Retinal pigment epithelial cell (primary cell): ENCODE measurements at regions not wholly inside any gene's neighbourhood (a gene's known extent, or its start where the extent isn't known, plus 50 kb on each side); places are given as distances from the start of the nearest gene placed in this dataset.
"Not testable (repeated sequence)": the region's sequence is repeated elsewhere in the genome, so short reads cannot be mapped to it uniquely, and the experiment has no call there.

Experiments used
- DNase-seq: peaks from one replicate; pipeline ENCODE4 v3.0.0-alpha.2; 2010; ENCODE audit warnings: low read depth
- H3K4me3 ChIP-seq: 2 replicates; pipeline ENCODE4 v1.5.1; 2011; ENCODE audit warnings: mild to moderate bottlenecking, low read length, control low read depth, moderate library complexity
- TF ChIP-seq, protein P1 (sequence below): conservative IDR thresholded peaks from 2 replicates; pipeline ENCODE4 v1.5.1; 2011; ENCODE audit warnings: low read depth, low read length, control low read depth, inconsistent platforms

DNA sequence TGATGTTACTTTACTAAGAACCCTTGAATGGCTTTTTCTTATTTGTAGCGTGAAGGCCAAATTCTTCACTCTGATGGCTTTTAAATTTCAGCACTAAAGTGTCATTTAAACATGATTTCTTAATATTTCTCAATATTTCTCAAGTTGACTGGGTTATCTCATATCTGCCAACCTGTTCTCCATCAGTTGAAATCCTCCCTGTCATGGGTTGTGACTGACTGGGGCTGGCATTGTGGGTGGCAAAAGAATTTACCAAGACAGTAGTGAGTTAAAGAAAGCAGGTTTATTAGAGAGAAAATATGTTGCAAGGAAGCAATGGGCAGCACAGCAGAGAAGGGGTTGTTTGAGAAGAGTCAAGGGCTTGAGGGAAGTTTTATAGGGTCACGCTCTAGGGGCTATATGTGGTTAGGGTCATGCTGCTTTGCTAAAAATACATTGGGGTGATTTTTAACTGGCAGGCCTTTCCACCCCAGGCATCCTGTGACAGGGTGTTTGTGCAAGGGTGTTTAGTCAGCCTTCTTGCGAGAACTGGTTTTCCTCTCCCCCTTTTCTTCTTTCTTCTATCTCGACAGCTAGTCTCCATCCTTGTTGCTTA is 232.8 kb upstream of the SEL1L start:
- no peak for DNase-seq
- TF ChIP-seq, protein P1, sequence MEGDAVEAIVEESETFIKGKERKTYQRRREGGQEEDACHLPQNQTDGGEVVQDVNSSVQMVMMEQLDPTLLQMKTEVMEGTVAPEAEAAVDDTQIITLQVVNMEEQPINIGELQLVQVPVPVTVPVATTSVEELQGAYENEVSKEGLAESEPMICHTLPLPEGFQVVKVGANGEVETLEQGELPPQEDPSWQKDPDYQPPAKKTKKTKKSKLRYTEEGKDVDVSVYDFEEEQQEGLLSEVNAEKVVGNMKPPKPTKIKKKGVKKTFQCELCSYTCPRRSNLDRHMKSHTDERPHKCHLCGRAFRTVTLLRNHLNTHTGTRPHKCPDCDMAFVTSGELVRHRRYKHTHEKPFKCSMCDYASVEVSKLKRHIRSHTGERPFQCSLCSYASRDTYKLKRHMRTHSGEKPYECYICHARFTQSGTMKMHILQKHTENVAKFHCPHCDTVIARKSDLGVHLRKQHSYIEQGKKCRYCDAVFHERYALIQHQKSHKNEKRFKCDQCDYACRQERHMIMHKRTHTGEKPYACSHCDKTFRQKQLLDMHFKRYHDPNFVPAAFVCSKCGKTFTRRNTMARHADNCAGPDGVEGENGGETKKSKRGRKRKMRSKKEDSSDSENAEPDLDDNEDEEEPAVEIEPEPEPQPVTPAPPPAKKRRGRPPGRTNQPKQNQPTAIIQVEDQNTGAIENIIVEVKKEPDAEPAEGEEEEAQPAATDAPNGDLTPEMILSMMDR, result no peak
- H3K4me3 ChIP-seq, result no peak overlapping the region

DNA sequence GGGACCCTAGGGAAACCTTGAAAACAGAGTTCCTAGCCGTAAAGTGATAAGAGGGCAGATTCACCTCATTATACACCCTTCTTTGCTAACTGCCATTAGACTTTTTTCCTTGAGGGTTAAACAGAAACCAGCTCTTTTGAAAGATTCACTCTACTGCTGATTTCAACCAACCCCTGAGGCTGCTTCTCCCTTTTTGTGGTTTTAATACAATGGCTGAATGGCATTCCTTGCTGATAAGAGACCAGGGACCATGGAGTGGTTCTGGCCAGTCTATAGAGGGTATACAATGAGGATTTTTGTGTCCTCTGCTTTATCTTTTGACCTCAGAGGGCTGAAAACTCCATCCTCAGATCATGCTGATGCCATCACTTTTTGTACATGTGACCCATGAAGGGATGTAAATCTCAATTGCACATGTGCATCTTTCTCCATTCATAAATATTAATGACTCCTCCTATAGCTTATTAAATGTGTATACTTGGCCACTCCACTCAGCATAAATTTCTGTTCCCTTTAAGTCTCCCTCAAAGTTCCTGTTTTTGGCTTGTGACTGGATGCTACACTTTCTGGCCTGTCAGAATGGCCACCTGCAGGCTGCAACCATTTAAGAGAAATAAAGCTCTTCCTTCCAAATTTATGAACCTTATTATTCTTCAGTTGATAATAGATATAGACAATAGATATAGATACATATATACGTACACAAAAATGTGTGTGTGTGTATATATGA is 233.8 kb upstream of the SEL1L start:
- TF ChIP-seq, protein P1, result no peak
- no peak for DNase-seq
- H3K4me3 ChIP-seq, result no peak overlapping the region

DNA sequence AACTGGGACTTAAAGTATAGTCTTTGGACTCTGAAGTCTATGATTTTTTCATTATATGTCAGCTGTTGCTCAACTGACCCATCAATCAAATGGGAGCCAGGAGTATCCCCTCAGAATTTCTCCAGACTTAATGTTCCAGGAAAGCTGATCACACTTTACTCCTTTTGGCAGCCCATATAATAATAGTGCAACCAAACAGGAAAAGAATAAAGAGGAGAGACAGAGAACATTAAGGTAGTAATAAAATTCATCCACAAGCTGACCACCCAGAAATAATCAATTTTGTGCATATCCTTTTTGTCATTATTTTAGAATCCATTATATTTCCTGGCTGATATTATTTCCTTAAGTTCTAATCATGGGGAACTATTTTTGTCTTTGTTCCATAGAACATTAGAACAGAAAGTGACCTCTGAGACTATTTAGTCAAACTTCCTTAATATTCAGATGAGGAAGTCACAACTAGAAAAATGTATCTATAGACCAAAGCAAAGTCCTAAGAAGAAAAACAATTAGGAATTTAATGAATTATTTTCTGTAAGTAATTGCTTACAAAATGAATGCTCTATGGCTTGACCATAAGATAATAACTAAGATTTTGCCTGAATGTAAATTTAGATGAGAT is 238.1 kb upstream of the SEL1L start:
- H3K4me3 ChIP-seq, result no peak overlapping the region
- TF ChIP-seq, protein P1, result no peak
- DNase-seq, result no peak

DNA sequence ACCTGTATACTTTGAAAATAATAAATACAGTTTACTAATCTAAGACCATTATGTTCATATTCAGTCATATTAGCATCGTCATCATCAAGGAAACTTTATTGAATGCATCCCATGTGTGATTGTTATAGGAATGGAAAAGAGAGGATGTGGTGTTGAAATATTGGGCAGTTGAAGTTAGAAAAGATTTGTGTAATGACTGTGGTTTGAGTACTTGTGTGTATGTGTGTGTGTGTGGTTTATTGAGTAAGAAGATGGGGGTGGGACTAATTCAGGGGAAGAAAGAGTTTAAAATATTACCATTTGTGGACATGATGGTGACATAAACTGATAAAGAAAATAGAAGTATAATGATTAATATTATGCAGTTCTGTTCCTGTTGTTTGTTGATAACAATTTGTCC is 238.7 kb upstream of the SEL1L start:
- H3K4me3 ChIP-seq, result no peak overlapping the region
- DNase-seq, result no peak
- TF ChIP-seq, protein P1, result no peak

DNA sequence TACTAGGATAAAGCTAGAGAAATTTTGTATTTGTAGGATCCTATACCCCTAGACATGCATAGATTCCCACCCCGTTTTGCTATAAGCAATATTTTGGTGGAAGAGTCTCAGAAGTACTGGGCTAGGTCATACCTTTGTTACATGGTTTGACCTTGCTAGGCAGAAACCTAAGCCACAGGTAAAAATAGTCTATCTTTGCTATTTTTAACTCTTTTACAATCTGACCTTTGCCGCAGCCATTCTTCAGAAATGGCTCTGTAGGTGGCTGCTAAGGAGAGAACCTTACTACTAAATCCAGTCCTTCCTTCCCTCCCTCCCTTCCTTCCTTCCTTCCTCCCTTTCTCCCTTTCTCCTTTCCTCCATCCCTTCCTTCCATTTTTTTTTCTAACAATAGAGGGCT is 242.9 kb upstream of the SEL1L start:
- DNase-seq, result no peak
- TF ChIP-seq, protein P1, result no peak
- H3K4me3 ChIP-seq, result no peak overlapping the region

DNA sequence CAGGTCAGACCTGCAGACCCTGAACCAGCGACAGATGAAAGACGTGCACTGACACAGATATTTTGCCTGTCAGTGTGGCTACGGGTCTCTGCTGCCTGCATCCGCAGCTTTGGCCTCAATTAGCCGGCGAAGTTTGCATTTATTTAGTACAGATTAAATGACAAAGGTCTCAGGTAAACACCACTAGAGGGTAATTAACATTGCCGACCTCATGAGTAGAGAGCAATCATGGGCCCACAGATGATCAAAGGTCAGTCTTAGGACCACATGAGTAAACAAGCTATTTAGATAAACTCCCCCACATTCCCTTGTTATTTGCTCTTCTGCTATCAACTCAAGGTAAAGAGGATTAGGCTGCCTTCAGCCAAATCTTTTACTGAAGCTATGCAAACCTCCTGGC is 248.1 kb upstream of the SEL1L start:
- H3K4me3 ChIP-seq, DNase-seq: not testable (repeated sequence)

DNA sequence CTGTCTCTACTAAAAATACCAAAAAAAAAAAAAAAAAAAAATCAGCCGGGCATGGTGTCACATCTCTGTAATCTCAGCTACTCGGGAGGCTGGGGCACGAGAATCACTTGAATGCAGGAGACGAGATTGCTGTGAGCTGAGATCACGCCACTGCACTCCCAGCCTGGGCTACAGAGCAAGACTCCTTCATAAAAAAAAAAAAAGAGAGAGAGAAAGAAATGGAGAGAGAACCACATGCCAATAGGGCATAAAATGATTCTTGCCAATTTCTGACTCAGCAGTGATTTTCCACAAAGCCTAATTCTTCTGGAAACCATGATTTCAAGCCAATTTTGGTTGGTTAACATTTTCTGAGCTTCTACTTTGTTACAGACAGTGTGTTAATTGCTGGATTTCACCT is 250.4 kb upstream of the SEL1L start:
- H3K4me3 ChIP-seq, result no peak overlapping the region

More for the DNA sequence above, 250.4 kb upstream of the SEL1L start:
- TF ChIP-seq, protein P1, result no peak
- DNase-seq, result no peak
